Neutrophil (primary cell): ENCODE measurements at regions not wholly inside any gene's neighbourhood (a gene's known extent, or its start where the extent isn't known, plus 50 kb on each side); places are given as distances from the start of the nearest gene placed in this dataset.

Experiments used
- H3K27ac ChIP-seq: fragments of 200-600 bp; sonication (generic); 2 replicates; pipeline ENCODE4 v1.5.1; 2016; ENCODE audit warnings: mild to moderate bottlenecking, moderate library complexity
- H3K27me3 ChIP-seq: fragments of 200-600 bp; sonication (generic); 2 replicates; pipeline ENCODE4 v1.6.0; 2016; ENCODE audit warnings: mild to moderate bottlenecking
- H3K36me3 ChIP-seq: fragments of 200-600 bp; sonication (generic); 2 replicates; pipeline ENCODE4 v1.5.1; 2017
- H3K4me1 ChIP-seq, 2 experiments: fragments of 200-600 bp in 1 of 2; sonication (generic) in 1 of 2; 1 replicate in 1 of 2; 2 replicates in 1 of 2; pipeline versions ENCODE4 v1.5.1 to v1.6.1; 2013 to 2016; ENCODE audit warnings: low read depth in 1 of 2, low read length in 1 of 2, mild to moderate bottlenecking in 1 of 2, moderate library complexity in 1 of 2; ENCODE audit not compliant: control insufficient read depth in 1 of 2, insufficient read depth in 1 of 2
- H3K4me3 ChIP-seq, 2 experiments: fragments of 200-600 bp in 1 of 2; sonication (generic) in 1 of 2; 1 replicate in 1 of 2; 2 replicates in 1 of 2; pipeline ENCODE4 v1.5.1; 2013 to 2016; ENCODE audit warnings: low read depth in 1 of 2, low read length in 1 of 2, mild to moderate bottlenecking in 1 of 2, moderate library complexity in 1 of 2
- H3K9me3 ChIP-seq: fragments of 200-600 bp; sonication (generic); 2 replicates; pipeline ENCODE4 v1.5.1; 2016
- TF ChIP-seq, protein P1 (sequence below): fragments of 200-600 bp; sonication (generic); IDR thresholded peaks from 2 replicates; pipeline ENCODE4 v1.5.1; 2016; ENCODE audit warnings: antibody characterized with exemption

DNA sequence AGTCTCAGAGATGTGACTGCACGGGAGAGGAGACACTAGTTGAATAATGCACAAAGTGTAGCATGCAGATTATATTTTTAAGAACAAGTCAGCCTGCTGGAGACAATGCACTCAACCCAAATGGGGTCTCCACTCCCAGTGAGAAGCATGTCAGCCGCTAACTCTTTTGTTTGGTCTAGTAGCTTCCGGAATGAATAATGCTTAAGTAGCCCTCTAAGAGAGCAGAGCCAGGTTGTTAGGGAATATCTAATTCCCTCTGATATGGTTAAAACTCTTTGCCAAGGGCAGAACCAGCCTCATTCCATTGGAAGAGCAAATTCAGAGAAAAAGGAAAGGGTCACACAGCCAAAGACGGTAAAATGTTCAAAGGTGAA is 80.4 kb downstream of the DAD1 start:
- Histone ChIP-seq H3K27me3 (no peaks in the 10 kb centered on the region), H3K36me3 (no peaks in the 10 kb centered on the region), H3K4me3 (no peak overlapping the region), H3K9me3 (no peaks in the 10 kb centered on the region), H3K4me1 (no peaks in the 10 kb centered on the region), H3K27ac (no peak overlapping the region)
- TF ChIP-seq, protein P1, sequence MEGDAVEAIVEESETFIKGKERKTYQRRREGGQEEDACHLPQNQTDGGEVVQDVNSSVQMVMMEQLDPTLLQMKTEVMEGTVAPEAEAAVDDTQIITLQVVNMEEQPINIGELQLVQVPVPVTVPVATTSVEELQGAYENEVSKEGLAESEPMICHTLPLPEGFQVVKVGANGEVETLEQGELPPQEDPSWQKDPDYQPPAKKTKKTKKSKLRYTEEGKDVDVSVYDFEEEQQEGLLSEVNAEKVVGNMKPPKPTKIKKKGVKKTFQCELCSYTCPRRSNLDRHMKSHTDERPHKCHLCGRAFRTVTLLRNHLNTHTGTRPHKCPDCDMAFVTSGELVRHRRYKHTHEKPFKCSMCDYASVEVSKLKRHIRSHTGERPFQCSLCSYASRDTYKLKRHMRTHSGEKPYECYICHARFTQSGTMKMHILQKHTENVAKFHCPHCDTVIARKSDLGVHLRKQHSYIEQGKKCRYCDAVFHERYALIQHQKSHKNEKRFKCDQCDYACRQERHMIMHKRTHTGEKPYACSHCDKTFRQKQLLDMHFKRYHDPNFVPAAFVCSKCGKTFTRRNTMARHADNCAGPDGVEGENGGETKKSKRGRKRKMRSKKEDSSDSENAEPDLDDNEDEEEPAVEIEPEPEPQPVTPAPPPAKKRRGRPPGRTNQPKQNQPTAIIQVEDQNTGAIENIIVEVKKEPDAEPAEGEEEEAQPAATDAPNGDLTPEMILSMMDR = no peak

DNA sequence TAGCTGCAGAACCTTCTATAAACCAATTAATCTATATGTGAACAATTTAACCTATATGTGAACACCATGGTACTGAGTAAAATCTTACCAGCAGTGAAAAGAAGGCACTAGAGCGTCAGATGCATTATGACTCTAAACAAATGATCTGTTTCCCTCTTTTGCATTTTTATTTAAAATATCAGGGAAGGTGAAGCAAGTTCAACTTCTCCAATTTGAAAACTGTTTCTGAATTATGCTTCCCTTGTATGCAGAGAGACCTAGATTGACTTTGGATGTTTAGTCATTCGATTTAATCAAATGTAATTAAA is 80.9 kb downstream of the DAD1 start:
- TF ChIP-seq, protein P1 = no peak
- Histone ChIP-seq H3K4me3 (no peak overlapping the region), H3K27ac (no peak overlapping the region), H3K9me3 (no peaks in the 10 kb centered on the region), H3K36me3 (no peaks in the 10 kb centered on the region), H3K4me1 (no peaks in the 10 kb centered on the region), H3K27me3 (no peaks in the 10 kb centered on the region)

GRCh38 chr14:22506778-22507351 is 82.2 kb downstream of the DAD1 start:
- H3K36me3 ChIP-seq = no peaks in the 10 kb centered on the region
- no peaks in the 10 kb centered on the region for H3K9me3 ChIP-seq
- no peak overlapping the region for H3K4me3 ChIP-seq
- no peak overlapping the region for H3K27ac ChIP-seq
- no peaks in the 10 kb centered on the region for H3K27me3 ChIP-seq
- H3K4me1 ChIP-seq = no peaks in the 10 kb centered on the region
- TF ChIP-seq, protein P1 = no peak

- Histone ChIP-seq H3K27me3 (no peaks in the 10 kb centered on the region), H3K4me1 (no peaks in the 10 kb centered on the region), H3K4me3 (no peak overlapping the region), H3K9me3 (no peaks in the 10 kb centered on the region), H3K36me3 (no peaks in the 10 kb centered on the region), H3K27ac (no peak overlapping the region)
- TF ChIP-seq, protein P1 = no peak
Observed at GRCh38 chr14:22506378-22506710, 82.7 kb downstream of the DAD1 start.

DNA sequence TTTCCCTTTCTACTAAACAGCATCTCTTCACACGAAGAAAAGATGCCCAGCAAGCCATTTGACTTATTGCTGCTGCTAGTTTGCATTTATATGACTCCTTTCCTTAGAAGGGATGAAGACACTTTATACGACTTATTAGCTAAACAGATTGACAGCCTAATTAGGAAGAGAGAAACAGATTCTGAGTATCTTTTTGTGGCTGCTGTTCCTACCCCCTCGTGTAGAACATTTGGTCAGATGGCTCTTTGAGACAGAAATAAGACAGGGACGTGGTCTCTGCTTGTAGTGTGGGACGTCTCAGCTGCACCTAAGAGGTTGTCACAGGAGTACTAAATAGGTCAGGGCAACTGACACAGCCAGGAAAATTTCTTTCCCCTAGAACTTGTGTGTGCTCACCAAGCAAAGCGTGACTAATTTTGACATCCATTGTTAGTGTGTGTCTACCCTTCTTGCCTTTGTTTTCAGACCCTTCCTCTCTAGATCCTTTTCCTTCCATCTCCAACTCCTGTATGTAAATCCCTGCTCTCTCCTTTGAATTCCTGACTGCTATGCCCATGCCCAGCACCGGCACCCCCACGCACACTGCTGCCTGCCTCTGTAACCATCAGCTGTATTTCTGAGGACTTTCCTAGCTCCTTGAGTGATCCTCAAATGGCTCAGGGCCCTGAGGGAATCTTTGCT is 83.2 kb downstream of the DAD1 start:
- Histone ChIP-seq H3K27me3 (no peaks in the 10 kb centered on the region), H3K27ac (no peak overlapping the region), H3K4me1 (no peaks in the 10 kb centered on the region), H3K4me3 (no peak overlapping the region), H3K9me3 (no peaks in the 10 kb centered on the region), H3K36me3 (no peaks in the 10 kb centered on the region)
- TF ChIP-seq, protein P1 = no peak

GRCh38 chr14:22505309-22505696 is 83.7 kb downstream of the DAD1 start:
- Histone ChIP-seq H3K27ac (no peak overlapping the region), H3K4me3 (no peak overlapping the region), H3K9me3 (no peaks in the 10 kb centered on the region), H3K36me3 (no peaks in the 10 kb centered on the region), H3K4me1 (no peaks in the 10 kb centered on the region), H3K27me3 (no peaks in the 10 kb centered on the region)
- TF ChIP-seq, protein P1 = no peak
